ENCODE measurements at regions not wholly inside any gene's neighbourhood (a gene's known extent, or its start where the extent isn't known, plus 50 kb on each side); places are given as distances from the start of the nearest gene placed in this dataset.

- TF ChIP-seq CTCF (IDR thresholded peaks at IDR 0.05): no peak
- no peak for TF ChIP-seq POLR2AphosphoS5 (IDR thresholded peaks at IDR 0.05)
- TF ChIP-seq POLR2A (IDR thresholded peaks at IDR 0.05; ENCODE audit: low read depth): no peak
- TF ChIP-seq EP300 (IDR thresholded peaks at IDR 0.05): no peak
Measured at GRCh38 chr7:51426163-51426562, 109.6 kb upstream of the COBL start.
